ENCODE measurements at regions not wholly inside any gene's neighbourhood (a gene's known extent, or its start where the extent isn't known, plus 50 kb on each side); places are given as distances from the start of the nearest gene placed in this dataset.
"Not testable (repeated sequence)": the region's sequence is repeated elsewhere in the genome, so short reads cannot be mapped to it uniquely, and the experiment has no call there.

- no peak for DNase-seq (ENCODE audit: low spot score)
Measured at GRCh38 chr6:12618296-12618695, 98.3 kb upstream of the PHACTR1 start.

- no peak for DNase-seq (ENCODE audit: low spot score)
Measured at GRCh38 chr6:12621754-12622153, 94.8 kb upstream of the PHACTR1 start.

- no peak for DNase-seq (ENCODE audit: low spot score)
Measured at GRCh38 chr6:12622566-12622965, 94.0 kb upstream of the PHACTR1 start.

- DNase-seq (ENCODE audit: low spot score) = no peak
Measured at GRCh38 chr6:12624142-12624837, 92.3 kb upstream of the PHACTR1 start.

GRCh38 chr6:12627053-12627452 is 89.5 kb upstream of the PHACTR1 start:
- no peak for DNase-seq (ENCODE audit: low spot score)

- no peak for DNase-seq (ENCODE audit: low spot score)
Measured at GRCh38 chr6:12628327-12628726, 88.2 kb upstream of the PHACTR1 start.

GRCh38 chr6:12633746-12634145 is 82.8 kb upstream of the PHACTR1 start:
- not testable (repeated sequence) for DNase-seq (ENCODE audit: low spot score)

GRCh38 chr6:12635375-12635774 is 81.2 kb upstream of the PHACTR1 start:
- DNase-seq (ENCODE audit: low spot score) = no peak

- no peak for DNase-seq (ENCODE audit: low spot score)
Measured at GRCh38 chr6:12635813-12636212, 80.8 kb upstream of the PHACTR1 start.

GRCh38 chr6:12636336-12636735 is 80.2 kb upstream of the PHACTR1 start:
- DNase-seq (ENCODE audit: low spot score) = no peak

GRCh38 chr6:12637960-12638641 is 78.5 kb upstream of the PHACTR1 start:
- DNase-seq (ENCODE audit: low spot score) = peak; percentile 16

- DNase-seq (ENCODE audit: low spot score) = no peak
Measured at GRCh38 chr6:12640438-12640837, 76.1 kb upstream of the PHACTR1 start.

GRCh38 chr6:12641785-12642184 is 74.8 kb upstream of the PHACTR1 start:
- DNase-seq (ENCODE audit: low spot score) = not testable (repeated sequence)

- no peak for DNase-seq (ENCODE audit: low spot score)
Measured at GRCh38 chr6:12645941-12646340, 70.6 kb upstream of the PHACTR1 start.

GRCh38 chr6:12648171-12648570 is 68.4 kb upstream of the PHACTR1 start:
- no peak for DNase-seq (ENCODE audit: low spot score)

- no peak for DNase-seq (ENCODE audit: low spot score)
Measured at GRCh38 chr6:12649325-12649724, 67.2 kb upstream of the PHACTR1 start.

GRCh38 chr6:12653486-12653885 is 63.1 kb upstream of the PHACTR1 start:
- no peak for DNase-seq (ENCODE audit: low spot score)

GRCh38 chr6:12654107-12654506 is 62.5 kb upstream of the PHACTR1 start:
- DNase-seq (ENCODE audit: low spot score) = no peak

GRCh38 chr6:12654514-12654913 is 62.1 kb upstream of the PHACTR1 start:
- no peak for DNase-seq (ENCODE audit: low spot score)

GRCh38 chr6:12656906-12657305 is 59.7 kb upstream of the PHACTR1 start:
- no peak for DNase-seq (ENCODE audit: low spot score)

- no peak for DNase-seq (ENCODE audit: low spot score)
Measured at GRCh38 chr6:12657884-12658283, 58.7 kb upstream of the PHACTR1 start.

- no peak for DNase-seq (ENCODE audit: low spot score)
Measured at GRCh38 chr6:12661432-12662089, 55.0 kb upstream of the PHACTR1 start.
